Tibial nerve (tissue), 3 donors: ENCODE measurements at regions not wholly inside any gene's neighbourhood (a gene's known extent, or its start where the extent isn't known, plus 50 kb on each side); places are given as distances from the start of the nearest gene placed in this dataset.

Experiments used
- POLR2A ChIP-seq, 2 donors: fragments of 450-650 bp; IDR thresholded peaks; one replicate each; pipeline ENCODE4 v1.6.1; 2017; ENCODE audit warnings: antibody characterized with exemption in 2 of 2, mild to moderate bottlenecking in 2 of 2, moderate library complexity in 2 of 2
- TF ChIP-seq, protein P1 (sequence below), 5 experiments: fragments of 200-600 bp in 3 of 5; fragments of 450-650 bp in 2 of 5; sonication (generic) in 3 of 5; IDR thresholded peaks; one replicate each; pipeline ENCODE4 v1.5.1; 2016 to 2019; ENCODE audit warnings: antibody characterized with exemption in 5 of 5, mild to moderate bottlenecking in 3 of 5, moderate library complexity in 2 of 5

DNA sequence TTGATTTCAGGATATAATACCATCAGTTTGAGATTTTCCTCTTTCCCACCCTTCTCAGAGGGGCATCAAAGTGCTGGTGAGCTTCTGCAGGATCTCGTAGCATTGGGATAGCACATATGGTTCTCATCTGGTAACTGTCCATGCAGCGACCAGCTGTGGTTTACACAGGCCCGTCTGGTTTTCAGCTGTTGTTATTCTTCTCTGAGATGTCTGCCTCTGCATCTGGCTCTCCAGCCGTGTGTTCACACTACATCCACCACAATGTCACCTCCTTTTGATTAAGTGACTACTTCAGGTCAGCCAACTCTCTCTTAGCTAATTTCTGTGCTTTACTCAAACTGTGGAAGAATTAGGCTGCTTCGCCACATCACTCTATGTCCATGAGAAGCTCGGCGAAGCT, 676.7 kb upstream of the TENM3 start:
- TF ChIP-seq, protein P1, sequence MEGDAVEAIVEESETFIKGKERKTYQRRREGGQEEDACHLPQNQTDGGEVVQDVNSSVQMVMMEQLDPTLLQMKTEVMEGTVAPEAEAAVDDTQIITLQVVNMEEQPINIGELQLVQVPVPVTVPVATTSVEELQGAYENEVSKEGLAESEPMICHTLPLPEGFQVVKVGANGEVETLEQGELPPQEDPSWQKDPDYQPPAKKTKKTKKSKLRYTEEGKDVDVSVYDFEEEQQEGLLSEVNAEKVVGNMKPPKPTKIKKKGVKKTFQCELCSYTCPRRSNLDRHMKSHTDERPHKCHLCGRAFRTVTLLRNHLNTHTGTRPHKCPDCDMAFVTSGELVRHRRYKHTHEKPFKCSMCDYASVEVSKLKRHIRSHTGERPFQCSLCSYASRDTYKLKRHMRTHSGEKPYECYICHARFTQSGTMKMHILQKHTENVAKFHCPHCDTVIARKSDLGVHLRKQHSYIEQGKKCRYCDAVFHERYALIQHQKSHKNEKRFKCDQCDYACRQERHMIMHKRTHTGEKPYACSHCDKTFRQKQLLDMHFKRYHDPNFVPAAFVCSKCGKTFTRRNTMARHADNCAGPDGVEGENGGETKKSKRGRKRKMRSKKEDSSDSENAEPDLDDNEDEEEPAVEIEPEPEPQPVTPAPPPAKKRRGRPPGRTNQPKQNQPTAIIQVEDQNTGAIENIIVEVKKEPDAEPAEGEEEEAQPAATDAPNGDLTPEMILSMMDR (IDR thresholded peaks at IDR 0.05), result no peak
- no peak for TF ChIP-seq POLR2A (IDR thresholded peaks at IDR 0.05)
